ENCODE measurements at regions not wholly inside any gene's neighbourhood (a gene's known extent, or its start where the extent isn't known, plus 50 kb on each side); places are given as distances from the start of the nearest gene placed in this dataset.
"Not testable (repeated sequence)": the region's sequence is repeated elsewhere in the genome, so short reads cannot be mapped to it uniquely, and the experiment has no call there.

DNA sequence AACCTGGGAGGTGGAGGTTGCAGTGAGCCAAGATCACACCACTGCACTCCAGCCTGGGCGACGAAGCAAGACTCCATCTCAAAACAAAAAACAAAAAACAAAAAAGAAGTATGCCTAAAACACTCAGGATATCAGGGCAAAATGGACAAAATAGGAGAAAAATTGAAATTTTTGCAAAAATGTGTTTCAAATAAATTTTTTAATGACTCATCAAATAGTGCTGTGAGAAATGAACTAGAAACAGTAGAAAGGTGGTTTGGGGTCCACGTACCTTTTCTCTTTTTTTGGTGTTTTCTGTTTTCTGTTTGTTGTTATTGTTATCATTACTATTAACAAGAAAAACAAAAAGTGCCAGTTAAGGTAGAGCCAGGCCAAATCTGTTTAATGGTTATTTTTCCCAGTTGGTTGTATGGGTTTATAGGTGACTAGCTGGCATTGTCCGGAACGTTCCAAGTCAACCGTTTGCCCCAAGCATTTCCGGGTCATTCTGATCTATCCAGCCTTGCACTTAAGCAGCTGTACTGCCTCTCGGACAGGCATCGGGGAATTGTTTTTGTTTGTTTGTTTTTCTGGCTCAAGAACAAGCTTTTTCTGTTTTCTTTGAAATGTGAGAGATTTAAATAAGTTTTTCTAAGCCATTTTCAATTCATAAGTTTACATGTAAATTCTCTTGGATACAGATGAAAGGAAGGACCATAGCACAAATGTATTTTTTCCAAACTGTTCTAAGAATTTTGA lies 157.0 kb upstream of the NEBL start:
- no peak for DNase-seq (ENCODE audit: low spot score)

DNA sequence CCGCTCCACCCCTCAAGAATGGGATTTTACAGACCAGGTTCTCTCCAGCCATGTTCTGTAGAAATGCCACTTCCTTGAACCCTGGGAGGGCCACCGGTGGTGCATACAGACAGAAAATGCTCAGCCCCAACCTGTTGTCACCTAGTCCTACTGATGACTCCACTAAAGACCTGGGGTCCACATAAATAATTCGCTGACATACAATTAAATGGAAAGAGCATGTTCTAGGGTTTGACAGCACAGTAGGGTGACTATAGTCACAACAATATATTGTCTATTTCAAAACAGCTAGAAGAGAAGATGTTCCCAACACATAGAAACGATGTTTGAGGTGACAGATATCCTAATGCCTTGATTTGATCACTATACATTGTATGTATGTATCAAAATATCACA lies 155.6 kb upstream of the NEBL start:
- no peak for DNase-seq (ENCODE audit: low spot score)

DNA sequence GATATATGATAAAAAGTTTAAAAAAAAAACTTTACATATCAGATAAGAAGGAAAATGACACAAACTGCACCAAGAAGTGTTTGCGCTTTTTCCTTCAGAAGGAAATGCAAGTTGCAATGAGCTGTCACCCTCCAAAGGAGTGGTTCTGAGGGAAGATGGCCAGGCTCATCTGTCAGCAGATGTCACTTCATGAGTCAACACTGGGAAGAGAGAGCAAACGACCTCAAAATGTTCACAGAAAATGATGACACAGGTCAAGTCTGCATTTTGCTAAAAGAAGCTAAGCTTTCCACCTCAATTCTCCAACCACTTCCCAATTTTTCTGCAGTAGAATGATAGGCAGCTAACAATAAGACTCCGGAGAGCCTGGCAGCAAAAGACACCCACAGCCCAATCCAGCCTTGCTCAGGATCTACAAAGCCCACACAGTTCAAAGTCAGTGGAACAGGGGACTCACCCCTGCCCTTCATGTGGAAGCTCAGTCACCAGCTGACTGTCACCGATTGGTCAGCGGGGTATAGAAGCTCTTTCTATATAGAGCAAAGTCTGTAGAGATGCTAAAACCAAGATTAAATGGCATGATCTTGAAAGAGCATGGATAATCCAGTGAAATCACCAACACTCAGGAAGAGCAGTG lies 155.1 kb upstream of the NEBL start:
- no peak for DNase-seq (ENCODE audit: low spot score)

DNA sequence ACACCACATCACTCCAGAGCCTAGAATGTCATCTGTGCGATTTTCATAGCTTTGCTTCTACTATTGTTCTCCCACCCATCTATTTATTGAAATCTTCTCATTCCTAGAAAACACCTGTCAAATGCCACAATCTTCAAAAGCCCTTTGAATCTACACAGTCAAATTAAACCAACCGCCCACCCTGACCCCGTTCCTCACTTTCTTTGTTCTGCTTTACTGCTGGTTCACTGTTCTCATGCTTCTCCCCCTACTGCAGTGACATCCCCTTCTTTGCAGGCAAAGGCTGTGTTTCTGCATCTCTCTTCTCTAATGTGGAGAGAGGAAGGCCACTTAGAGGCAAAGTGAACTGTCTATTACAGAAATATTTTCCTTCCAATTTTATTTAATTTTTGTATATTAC lies 152.4 kb upstream of the NEBL start:
- no peak for DNase-seq (ENCODE audit: low spot score)

DNA sequence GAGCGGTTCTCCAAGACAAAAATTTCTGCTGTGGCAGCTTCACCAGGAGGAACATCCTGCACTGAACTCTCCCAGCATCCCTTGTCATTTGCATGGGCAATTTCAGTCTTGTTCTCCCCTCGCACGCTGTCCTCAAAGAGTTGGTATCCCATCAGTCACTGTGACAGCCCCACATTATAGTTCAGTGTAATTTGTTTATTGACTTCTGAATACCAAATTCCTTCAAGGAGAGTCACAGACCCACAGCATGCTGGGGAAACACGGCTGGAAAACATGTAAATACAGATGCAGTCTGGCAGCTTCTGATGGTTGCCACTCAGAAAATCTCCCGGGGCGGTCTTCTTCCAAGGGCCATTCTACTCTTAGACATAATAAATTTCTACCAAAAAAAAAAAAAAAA lies 151.0 kb upstream of the NEBL start:
- DNase-seq (ENCODE audit: low spot score) = no peak

DNA sequence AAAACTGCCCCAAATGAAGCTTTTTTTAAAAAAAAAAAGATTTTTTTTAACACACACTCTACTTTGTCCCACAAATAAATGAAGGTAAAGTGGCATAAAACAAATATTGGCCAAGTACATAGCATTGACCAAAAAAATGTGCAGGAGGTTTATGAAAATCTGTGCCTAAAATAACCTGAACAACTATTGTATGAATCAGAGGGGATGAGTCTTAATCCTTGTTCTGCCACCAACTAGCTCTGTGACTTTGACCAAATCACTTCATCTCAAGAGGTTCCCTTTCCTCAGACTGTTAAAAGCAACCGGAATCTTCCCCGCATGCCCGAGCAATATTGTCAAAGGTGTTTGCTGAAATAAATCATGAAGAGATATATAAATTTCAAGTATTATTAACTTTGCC lies 150.4 kb upstream of the NEBL start:
- no peak for DNase-seq (ENCODE audit: low spot score)

DNA sequence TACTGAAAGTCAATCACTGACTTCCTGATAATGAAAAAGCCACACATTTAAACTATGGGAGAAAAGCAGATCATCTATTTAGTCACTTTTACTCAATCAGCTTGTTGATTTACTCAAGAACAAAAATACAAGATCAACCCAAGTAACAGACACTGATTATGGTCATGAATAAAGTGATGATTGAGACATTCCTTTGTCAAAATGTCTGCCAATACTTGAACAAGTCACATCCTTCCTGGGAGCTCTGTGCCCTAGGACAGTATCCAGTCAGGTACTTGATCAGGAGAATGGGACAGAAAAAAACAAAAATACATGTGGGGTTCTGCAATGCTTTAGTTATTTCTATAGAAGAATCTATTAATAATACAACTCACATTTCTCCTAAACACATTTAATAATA lies 150.0 kb upstream of the NEBL start:
- no peak for DNase-seq (ENCODE audit: low spot score)

DNA sequence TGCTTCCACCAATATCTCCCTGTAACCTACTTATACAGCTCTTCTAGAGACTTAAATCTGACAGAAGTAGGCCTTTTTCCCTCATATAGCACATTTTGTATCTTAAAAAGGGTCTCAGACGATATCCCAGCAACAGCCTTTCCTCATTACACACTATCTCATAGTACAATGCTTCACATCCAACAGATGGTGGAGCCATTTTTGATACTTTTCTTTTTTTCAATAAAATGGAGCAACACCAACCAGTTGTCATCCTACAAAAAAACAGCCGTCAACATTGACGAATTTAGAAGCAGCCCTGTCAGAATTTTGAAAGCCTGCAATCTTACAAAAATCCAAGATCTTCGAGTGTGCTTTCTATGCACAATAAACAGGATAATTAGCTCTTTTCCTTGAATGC lies 145.9 kb upstream of the NEBL start:
- DNase-seq (ENCODE audit: low spot score) = no peak

DNA sequence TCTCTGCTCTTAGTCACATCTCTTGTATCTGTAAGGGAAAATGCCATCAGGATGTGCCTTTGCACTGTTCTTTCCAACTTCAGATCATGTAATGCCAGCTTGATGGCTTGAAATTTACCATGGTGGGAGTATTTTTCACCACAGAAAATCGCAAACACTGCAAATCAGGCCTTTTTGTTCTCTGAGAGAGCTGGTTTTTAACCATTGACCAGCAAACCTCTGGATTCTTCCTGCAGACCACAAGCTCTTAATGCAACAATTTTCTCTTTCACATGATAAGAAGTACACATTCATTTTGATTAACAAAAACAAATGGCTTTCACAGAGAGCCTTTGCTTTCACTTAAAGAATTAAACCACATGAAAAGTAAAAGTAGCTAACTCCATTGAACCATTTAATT lies 145.4 kb upstream of the NEBL start:
- no peak for DNase-seq (ENCODE audit: low spot score)

DNA sequence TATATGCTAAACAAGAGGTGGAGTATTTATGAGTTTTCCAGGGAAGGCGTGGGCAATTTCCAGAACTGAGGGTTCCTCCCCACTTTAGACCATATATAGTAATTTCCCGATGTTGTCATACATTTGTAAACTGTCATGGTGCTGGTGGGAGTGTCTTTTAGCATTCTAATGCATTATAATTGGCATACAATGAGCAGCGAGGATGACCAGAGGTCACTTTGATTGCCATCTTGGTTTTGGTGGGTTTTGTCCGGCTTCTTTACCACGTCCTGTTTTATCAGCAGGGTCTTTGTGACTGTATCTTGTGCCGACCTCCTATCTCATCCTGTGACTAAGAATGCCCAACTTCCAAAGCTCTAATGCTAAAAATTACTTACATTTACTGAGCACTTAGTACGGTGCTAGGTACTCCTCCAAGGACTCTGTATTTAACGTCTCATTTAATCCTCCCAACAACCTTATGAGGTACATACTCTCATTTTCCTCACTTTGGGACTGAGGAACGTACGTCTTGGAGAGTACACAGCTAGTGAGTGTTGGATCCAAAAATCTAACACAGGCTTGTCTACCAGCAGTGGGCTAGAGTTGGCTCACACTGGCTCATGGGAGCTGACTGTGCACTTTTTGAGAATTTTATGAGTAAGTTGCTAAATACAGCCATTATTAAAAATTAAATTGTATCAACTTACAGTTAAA lies 144.8 kb upstream of the NEBL start:
- DNase-seq (ENCODE audit: low spot score) = no peak

DNA sequence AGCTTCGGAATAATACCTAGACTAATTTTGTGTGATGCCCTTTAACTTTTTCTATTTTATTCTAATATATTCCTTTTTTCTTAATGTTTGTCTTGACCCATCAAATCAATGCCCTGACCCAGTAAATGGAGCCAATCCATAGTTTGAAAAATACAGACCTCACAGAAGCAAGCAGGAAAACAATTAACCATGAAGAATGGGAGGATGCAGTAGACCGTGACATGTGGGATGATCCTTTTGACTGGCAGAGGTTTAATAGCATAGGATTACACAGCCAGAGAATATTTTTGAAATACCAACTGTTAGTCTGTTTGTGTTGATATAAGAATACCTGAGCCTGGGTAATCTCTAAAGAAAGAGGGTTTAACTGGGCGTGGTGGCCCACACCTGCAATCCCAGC lies 142.6 kb upstream of the NEBL start:
- no peak for DNase-seq (ENCODE audit: low spot score)

DNA sequence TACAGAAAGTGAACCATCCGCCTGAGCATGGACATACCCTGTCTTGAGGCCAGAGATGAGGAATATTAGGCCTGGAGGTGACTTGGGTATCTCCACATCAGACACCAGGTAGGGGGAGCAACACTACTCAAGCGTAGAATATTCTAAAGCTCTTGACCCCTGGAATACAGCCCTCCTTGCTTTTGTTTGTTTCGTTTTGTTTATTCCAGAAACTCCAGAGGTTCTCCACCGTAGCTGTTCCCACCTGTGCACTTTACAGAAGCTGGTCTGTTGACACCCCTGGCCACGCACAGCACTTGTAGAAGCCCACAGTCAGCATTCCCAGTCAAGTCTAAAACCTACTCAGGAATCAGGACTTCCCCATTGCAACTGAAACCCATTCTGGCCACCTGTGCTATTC lies 139.6 kb upstream of the NEBL start:
- DNase-seq (ENCODE audit: low spot score) = no peak

DNA sequence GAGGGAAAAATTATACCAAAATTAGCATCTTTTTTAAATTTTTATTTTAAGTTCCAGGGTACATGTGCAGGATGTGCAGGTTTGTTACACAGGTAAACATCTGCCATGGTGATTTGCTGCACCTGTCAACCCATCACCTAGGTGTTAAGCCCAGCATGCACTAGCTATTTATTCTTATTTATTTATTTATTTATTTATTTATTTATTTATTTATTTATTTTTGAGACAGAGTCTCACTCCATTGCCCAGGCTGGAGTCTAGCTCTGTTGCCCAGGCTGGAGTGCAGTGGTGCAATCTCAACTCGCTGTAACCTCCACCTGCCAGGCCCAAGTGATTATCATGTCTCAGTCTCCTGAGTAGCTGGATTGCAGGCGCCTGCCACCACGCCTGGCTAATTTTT lies 137.7 kb upstream of the NEBL start:
- DNase-seq (ENCODE audit: low spot score) = not testable (repeated sequence)

DNA sequence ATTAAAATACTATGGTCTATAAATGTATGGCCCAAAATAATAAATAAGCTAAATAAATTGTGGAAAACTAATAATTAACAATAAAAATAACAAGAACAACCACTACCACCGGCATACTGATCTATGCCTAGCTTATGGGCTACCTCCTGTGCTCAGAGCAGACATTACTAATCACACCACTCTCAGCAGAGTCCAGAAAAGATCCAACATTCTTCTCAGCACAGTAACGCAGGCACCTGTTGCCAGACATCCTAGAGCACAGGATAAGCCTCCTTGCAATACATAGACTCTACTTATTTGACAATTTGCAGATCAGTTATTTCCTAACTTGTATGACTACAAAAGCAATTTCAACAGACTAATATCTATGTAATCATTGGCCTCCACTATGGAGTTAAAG lies 137.1 kb upstream of the NEBL start:
- DNase-seq (ENCODE audit: low spot score) = no peak

DNA sequence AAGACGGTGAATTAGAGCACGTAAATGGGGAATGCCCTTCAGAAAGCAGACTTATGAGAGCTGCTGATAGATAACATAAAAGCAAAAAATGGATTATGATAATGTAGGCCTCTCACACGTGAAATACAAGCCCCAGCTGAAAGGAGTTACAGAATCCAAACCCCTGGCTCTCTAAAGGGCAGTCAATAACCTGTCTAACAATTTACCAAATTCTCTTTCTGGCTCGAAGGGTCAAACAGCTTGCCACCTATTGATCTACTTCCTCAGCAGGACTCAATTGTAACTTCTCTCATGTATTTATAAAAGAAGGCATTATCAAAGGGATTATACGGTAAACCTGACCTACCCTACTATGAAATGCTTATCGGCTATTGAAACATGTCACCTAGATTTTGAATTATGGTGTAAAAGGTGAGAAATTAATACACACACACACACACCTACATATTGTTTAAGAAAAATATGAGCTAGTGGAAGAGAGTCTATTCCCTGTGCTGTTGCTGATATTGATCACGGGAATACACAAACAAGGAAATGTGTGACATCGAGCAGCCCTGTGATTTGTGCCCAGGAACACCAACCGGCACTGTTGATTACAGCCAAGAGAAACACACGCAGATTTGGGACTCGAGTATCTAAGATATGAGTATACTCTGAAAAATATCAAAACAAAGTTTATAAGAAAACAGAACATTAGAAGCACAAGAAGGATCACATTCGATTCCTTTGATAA lies 135.6 kb upstream of the NEBL start:
- no peak for DNase-seq (ENCODE audit: low spot score)

DNA sequence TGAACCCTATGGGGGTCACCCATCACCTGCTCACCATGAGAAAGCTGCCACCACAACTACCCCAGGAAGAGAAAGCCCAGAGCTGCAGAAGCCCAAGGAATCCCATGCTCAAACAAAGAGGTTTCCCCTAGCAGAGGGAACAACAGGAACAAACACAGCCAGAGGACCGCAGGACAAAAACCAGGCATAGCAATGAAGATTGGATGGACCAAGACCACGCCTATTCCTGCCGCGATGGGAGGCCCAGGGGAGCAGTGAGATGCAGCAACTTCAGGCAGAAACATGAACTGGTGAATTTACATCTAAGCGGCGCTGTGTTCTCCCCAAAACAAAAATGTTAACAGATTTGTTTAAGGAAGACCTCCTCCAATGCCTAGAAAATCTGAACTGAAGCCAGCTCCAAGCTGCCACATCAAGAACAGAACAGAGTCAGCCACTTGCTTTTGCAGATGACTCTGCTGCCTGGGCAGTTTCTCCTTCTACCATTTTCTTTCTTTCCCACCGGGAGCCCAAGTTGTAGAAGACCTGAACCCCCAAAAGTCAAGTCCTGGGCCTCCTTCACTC lies 134.2 kb upstream of the NEBL start:
- no peak for DNase-seq (ENCODE audit: low spot score)

DNA sequence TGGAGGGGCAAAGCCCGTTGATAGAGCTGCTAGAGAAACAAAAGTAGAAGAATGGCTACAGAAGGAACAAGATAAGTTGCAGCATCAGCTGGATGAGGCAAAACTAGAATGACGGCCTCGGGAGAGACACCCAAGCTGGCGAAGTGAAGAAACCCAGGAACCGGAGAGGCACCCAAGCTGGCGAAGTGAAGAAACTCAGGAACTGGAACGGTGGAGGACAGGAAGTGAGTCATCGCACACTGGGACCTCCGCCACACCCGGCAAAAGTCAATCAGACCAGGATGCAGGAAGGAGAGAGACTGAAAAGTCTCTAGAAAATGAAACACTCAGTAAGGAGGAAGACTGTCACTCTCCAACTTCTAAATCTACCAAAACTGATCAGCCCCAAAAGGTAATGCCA lies 133.0 kb upstream of the NEBL start:
- no peak for DNase-seq (ENCODE audit: low spot score)

DNA sequence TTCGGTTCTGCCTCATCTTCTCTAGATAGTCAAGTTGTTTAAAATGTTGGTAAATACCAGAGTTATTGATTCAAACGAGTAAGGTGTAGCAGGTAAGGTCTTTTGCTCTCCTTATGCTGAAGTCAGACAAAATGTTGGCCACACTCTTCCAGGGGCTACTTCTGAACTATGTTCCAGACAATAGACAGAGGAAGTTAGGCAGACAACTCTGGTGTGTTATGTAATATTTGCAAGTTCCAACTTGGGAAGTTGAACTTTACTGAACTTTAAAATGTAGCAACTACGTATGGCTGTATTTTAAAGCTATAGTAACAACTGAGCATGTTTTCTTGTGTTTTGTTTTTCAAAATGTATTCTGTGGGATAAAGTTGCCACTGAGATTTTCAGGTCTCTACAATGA lies 125.7 kb upstream of the NEBL start:
- DNase-seq (ENCODE audit: low spot score) = no peak

DNA sequence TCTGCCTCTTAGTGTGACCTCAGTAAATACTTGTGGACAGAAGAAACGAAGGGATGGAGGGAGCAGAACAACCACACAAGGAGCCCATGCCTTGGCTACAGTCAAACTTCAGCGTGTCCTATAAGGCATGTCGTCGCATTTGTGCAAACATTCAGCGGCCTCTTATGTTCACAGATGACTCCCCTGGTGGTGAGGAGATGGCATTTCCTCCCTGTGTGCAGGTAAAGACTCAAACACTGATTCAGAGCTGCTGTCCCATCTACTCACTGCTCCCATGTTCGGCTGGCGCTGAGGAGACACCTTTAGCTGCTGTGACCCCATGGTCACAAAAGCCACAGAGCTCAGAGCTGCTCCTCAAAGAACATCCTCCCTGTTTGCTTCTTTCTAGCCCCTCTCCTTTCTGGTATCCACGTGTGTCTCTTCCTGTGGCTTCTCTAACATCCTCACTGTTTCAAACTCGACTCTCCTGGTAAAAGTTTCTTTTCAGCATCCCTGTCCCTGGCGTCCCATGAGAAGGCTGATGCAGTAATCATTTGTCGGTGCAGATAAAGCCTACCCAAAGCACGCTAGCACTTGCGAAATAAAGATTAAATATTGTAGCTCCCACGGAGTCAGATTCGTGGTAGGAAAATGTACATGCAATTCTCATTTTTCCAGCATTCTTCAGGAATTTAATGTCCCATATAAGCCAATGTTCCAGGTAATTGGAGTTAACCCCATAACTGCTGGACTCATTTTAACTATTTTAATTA lies 124.9 kb upstream of the NEBL start:
- DNase-seq (ENCODE audit: low spot score) = peak; percentile 23

DNA sequence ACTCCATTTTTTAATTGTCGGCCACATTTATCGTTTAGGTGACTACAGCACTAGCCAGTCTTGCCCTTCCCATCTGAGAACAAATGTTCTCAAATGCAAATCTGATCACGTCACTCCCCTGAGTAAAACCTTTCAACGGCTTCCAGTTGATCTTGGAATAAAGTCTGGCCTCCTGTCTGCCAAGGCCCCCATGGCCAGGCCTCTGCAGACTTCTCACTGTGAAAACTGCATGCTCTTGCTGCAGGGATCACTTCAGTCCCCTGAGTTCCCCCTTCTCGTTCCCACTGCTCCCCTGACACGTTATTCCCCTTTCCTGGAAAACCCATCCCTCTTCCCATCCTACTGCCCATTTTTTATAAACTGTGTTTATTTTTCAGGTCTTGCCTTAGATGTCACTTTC lies 124.1 kb upstream of the NEBL start:
- no peak for DNase-seq (ENCODE audit: low spot score)

DNA sequence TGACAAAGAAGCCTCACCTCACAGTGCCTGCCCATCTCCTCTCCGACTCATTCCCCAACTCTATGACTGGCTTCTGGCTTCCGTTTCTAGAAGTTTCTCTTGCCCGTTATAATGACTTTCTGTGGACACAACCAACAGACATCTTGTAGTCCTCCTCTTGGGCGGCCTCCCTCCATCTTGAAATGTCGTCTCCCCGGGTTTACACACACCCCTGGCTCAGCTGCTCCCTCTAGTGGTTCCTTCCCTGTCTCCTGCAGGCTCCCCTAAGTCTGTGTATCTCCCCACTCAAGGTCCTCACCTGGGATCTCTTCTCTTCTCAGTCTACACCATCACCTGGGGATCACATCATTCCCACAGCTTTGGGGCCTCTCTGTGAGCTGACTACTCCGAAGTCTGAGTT lies 123.4 kb upstream of the NEBL start:
- DNase-seq (ENCODE audit: low spot score) = peak; percentile 15

DNA sequence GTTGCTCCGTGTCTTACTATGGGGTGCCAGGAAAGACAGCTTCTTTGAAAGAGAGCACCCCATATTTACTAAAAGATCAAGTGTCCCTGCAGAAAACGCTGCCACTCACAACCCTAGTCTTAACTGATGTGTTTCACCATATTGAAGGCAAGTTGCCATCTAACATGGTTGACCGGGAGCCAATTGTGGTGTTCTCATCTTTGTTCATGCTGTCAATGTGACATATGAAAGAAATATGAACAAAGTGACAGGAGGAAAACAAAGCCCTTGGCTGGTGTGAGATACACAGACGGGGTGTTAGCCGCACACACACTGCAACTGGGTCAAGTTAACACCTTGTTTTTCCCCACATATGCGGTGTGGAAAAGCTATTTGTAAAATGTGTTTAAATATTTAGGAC lies 122.3 kb upstream of the NEBL start:
- no peak for DNase-seq (ENCODE audit: low spot score)
